ENCODE measurements at regions not wholly inside any gene's neighbourhood (a gene's known extent, or its start where the extent isn't known, plus 50 kb on each side); places are given as distances from the start of the nearest gene placed in this dataset.
"Not testable (repeated sequence)": the region's sequence is repeated elsewhere in the genome, so short reads cannot be mapped to it uniquely, and the experiment has no call there.

DNA sequence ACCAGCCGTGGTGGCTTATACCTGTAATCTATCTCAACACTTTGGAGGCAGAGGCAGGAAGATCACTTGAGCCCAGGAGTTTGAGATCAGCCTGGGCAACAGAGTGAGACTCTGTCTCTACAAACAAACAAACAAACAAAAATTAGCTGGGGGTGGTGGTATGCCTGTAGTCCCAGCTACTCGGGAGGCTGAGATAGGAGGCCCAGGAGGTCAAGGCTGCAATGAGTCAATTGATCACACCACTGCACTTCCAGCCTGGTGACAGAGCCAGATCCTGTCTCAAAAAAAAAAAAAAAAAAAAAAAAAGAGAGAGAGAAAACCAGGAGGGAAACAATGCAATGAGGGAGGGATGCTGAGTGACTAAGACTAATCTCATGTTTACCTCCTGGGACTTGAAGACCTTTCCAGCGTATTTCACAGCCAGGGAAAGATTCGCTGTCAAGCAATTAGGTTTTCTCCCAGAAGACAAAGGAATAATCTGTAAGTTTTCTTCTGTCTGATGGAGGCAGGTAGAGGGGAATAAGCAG, 51.1 kb upstream of the MIER3 start:
- no peak for TF ChIP-seq CTCF (IDR thresholded peaks at IDR 0.05; ENCODE audit: insufficient read depth, low read length)

GRCh38 chr5:57003566-57003965, 51.6 kb upstream of the MIER3 start:
- DNase-seq (ENCODE audit: low read depth); H3K4me3 ChIP-seq (ENCODE audit: low read depth, low read length): not testable (repeated sequence)

More for the DNA sequence above, 51.1 kb upstream of the MIER3 start:
- no peak overlapping the region for H3K4me3 ChIP-seq (ENCODE audit: low read depth, low read length)
- no peak for DNase-seq (ENCODE audit: low read depth)

- TF ChIP-seq CTCF (IDR thresholded peaks at IDR 0.05; ENCODE audit: insufficient read depth, low read length): no peak
- no peak overlapping the region for H3K4me3 ChIP-seq (ENCODE audit: low read depth, low read length)
- no peak for DNase-seq (ENCODE audit: low read depth)
Observed at GRCh38 chr5:57004800-57005199, 52.9 kb upstream of the MIER3 start.

- no peak for DNase-seq (ENCODE audit: low read depth)
- TF ChIP-seq CTCF (IDR thresholded peaks at IDR 0.05; ENCODE audit: insufficient read depth, low read length): no peak
Observed at GRCh38 chr5:57007344-57007743, 55.4 kb upstream of the MIER3 start.

GRCh38 chr5:57009811-57010210, 57.9 kb upstream of the MIER3 start:
- no peak for DNase-seq (ENCODE audit: low read depth)
- H3K4me3 ChIP-seq (ENCODE audit: low read depth, low read length): no peak overlapping the region
- no peak for TF ChIP-seq CTCF (IDR thresholded peaks at IDR 0.05; ENCODE audit: insufficient read depth, low read length)

More at GRCh38 chr5:57007344-57007743, 55.4 kb upstream of the MIER3 start:
- H3K4me3 ChIP-seq (ENCODE audit: low read depth, low read length): no peak overlapping the region

GRCh38 chr5:57010786-57011185, 58.9 kb upstream of the MIER3 start:
- no peak for TF ChIP-seq CTCF (IDR thresholded peaks at IDR 0.05; ENCODE audit: insufficient read depth, low read length)
- DNase-seq (ENCODE audit: low read depth): no peak
- no peak overlapping the region for H3K4me3 ChIP-seq (ENCODE audit: low read depth, low read length)

DNA sequence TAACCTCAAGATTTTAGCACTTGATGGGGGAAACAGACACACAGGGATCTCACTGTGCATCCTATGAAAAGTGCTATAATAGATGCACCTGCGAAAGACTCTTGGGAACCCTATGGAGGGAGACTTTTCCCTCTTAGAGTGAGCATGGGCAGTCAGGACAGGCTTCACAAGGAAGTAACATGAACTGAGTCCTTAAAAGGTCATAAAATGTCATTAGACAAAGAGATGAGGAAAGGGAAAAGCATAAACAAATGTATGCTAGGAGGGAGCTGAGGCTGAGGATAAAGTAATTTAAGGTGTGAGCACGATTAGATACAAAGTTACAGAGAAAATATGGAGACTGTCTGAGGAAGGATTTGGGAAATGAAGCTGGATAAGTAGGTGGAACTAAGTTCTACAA, 60.6 kb upstream of the MIER3 start:
- H3K4me3 ChIP-seq (ENCODE audit: low read depth, low read length): no peak overlapping the region
- no peak for DNase-seq (ENCODE audit: low read depth)
- TF ChIP-seq CTCF (IDR thresholded peaks at IDR 0.05; ENCODE audit: insufficient read depth, low read length): no peak

All from fibroblast of the aortic adventitia (primary cell).